HepG2 (cell line): ENCODE measurements at regions not wholly inside any gene's neighbourhood (a gene's known extent, or its start where the extent isn't known, plus 50 kb on each side); places are given as distances from the start of the nearest gene placed in this dataset.

Source experiments
- ATAC-seq: fragments of 200-7000 bp; cut with Tn5 transposase; 3 replicates; pipeline ENCODE4 v1.9.1; 2020; ENCODE audit warnings: mild to moderate bottlenecking, moderate library complexity
- BruUV-seq: library from RNA; stranded (reverse); fragments of 400-500 nt; replicated peaks from 2 replicates; lab custom pipeline; 2021; lab: Mats Ljungman, UMichigan
- CTCF ChIA-PET: fragments of 300-600 bp; formaldehyde crosslinking; extraction: SDS; loops from one replicate; lab custom pipeline; 2021; ENCODE audit warnings: low total read pairs, inconsistent platforms, low intra/inter-chr PET ratio; lab: Yijun Ruan, JAX
- POLR2A ChIA-PET: fragments of 350-600 bp; sonication (Branson Sonifier 250); formaldehyde crosslinking; loops from one replicate; lab custom pipeline; 2020; ENCODE audit warnings: antibody characterized with exemption, inconsistent platforms; lab: Yijun Ruan, JAX
- DNase-seq: peaks from one replicate; pipeline ENCODE4 v3.0.0-alpha.2; 2015; ENCODE audit warnings: low spot score
- FAIRE-seq: peaks from 3 replicates; lab custom pipeline; 2011; peaks lifted over from hg19 to GRCh38; lab: Jason Lieb, UNC
- H2AFZ ChIP-seq: one replicate; pipeline ENCODE4 v1.6.1; 2011; ENCODE audit warnings: low read length, inconsistent platforms
- H3K27ac ChIP-seq: fragments of 300-600 bp; 3 replicates; pipeline ENCODE4 v1.8.0; 2011; ENCODE audit warnings: mixed run types, mild to moderate bottlenecking, mixed read lengths, low read length, inconsistent platforms; ENCODE audit not compliant: insufficient read depth; ENCODE audit errors: extremely low read length
- H3K27me3 ChIP-seq, 2 experiments: fragments of 200-600 bp in 1 of 2; 2 replicates in 1 of 2; 3 replicates in 1 of 2; pipeline versions ENCODE4 v1.6.0 to v1.8.0; 2011; ENCODE audit warnings: low read length in 2 of 2, mild to moderate bottlenecking in 2 of 2, moderate library complexity in 2 of 2, inconsistent platforms in 1 of 2; ENCODE audit not compliant: insufficient read depth in 2 of 2, control insufficient read depth in 1 of 2
- H3K36me3 ChIP-seq, 2 experiments: fragments of 200-600 bp in 1 of 2; replicated peaks in 1 of 2; 2 replicates in 1 of 2; 3 replicates in 1 of 2; pipeline versions ENCODE4 v1.5.1 to v1.8.0; 2011; ENCODE audit warnings: low read length in 2 of 2, inconsistent platforms in 1 of 2; ENCODE audit not compliant: insufficient read depth in 2 of 2, control insufficient read depth in 1 of 2
- H3K4me1 ChIP-seq: 2 replicates; pipeline ENCODE4 v1.5.1; 2012; ENCODE audit warnings: low read length, inconsistent platforms; ENCODE audit not compliant: insufficient read depth
- H3K4me2 ChIP-seq: 2 replicates; pipeline ENCODE4 v1.6.0; 2011; ENCODE audit warnings: low read depth, low read length, inconsistent platforms
- H3K4me3 ChIP-seq, 3 experiments: fragments of 200-600 bp in 1 of 3; sonication (generic), shearing (Covaris generic) in 1 of 3; replicated peaks in 1 of 3; 2 replicates each; pipeline ENCODE4 v1.5.1; 2011 to 2016; ENCODE audit warnings: low read length in 3 of 3, inconsistent platforms in 2 of 3, low read depth in 2 of 3, mild to moderate bottlenecking in 2 of 3, control low read depth in 1 of 3, mixed read lengths in 1 of 3; ENCODE audit not compliant: insufficient read depth in 1 of 3
- H3K79me2 ChIP-seq: one replicate; pipeline ENCODE4 v1.6.1; 2011; ENCODE audit warnings: low read length, inconsistent platforms; ENCODE audit not compliant: insufficient read depth
- H3K9ac ChIP-seq: 2 replicates; pipeline ENCODE4 v1.6.0; 2011; ENCODE audit warnings: mild to moderate bottlenecking, low read depth, low read length, inconsistent platforms; ENCODE audit not compliant: insufficient read depth
- H3K9me3 ChIP-seq: 2 replicates; pipeline ENCODE4 v1.5.1; 2012; ENCODE audit warnings: mild to moderate bottlenecking, low read length
- H4K20me1 ChIP-seq: 2 replicates; pipeline ENCODE4 v1.6.0; 2011; ENCODE audit warnings: inconsistent platforms, mild to moderate bottlenecking, low read length, moderate library complexity; ENCODE audit not compliant: insufficient read depth
- FOXC1 ChIP-seq: sonication (generic); formaldehyde crosslinking; IDR thresholded peaks from 2 replicates; pipeline ENCODE4 v1.8.0; 2022; ENCODE audit warnings: mild to moderate bottlenecking, missing genetic modification reagents, borderline replicate concordance
- JUND ChIP-seq: sonication (generic); formaldehyde crosslinking; IDR thresholded peaks from 2 replicates; pipeline ENCODE4 v1.8.0; 2022; ENCODE audit warnings: mild to moderate bottlenecking, missing genetic modification reagents
- LCORL ChIP-seq, 2 experiments: fragments of 450-650 bp in 1 of 2; sonication (generic) in 1 of 2; formaldehyde crosslinking in 1 of 2; IDR thresholded peaks; 2 replicates each; pipeline versions ENCODE4 v1.5.0 to v1.6.1; 2017 to 2020; ENCODE audit warnings: antibody characterized with exemption in 1 of 2, missing genetic modification reagents in 1 of 2
- MATR3 ChIP-seq: sonication (generic); formaldehyde crosslinking; IDR thresholded peaks from 2 replicates; pipeline ENCODE4 v1.4.0; 2020; ENCODE audit warnings: missing genetic modification reagents
- STAG1 ChIP-seq: sonication (generic); formaldehyde crosslinking; IDR thresholded peaks from 2 replicates; pipeline ENCODE4 v1.4.0; 2020; ENCODE audit warnings: missing genetic modification reagents
- ZNF12 ChIP-seq: sonication (generic); formaldehyde crosslinking; IDR thresholded peaks from 2 replicates; pipeline ENCODE4 v1.5.0; 2020; ENCODE audit warnings: missing genetic modification reagents
- WGBS: methylation state at CpG from one replicate; pipeline ENCODE4 v1.1.6; 2017; ENCODE audit warnings: low lambda C conversion rate; 5-methylcytosine and 5-hydroxymethylcytosine counted together
- in situ Hi-C: cut with HindIII; loops from 2 replicates; pipeline ENCODE4 v1.10.0; 2017; ENCODE audit warnings: low pct_unique_long_range_greater_than_20kb; ENCODE audit not compliant: extremely low pct_ligation_motif_present
- intact Hi-C: fragments of 100-400 bp; cut with micrococcal nuclease; formaldehyde crosslinking; loops from one replicate; pipeline ENCODE4 v1.10.0; 2022; ENCODE audit not compliant: unreplicated experiment
- TF ChIP-seq, protein P1 (sequence below): sonication (generic); formaldehyde crosslinking; IDR thresholded peaks from 2 replicates; pipeline ENCODE4 v1.5.0; 2020; ENCODE audit warnings: mild to moderate bottlenecking, missing genetic modification reagents
- TF ChIP-seq, protein P2 (sequence below): sonication (generic); formaldehyde crosslinking; IDR thresholded peaks from 2 replicates; pipeline ENCODE4 v1.9.0; 2021; ENCODE audit warnings: missing genetic modification reagents, borderline replicate concordance

DNA sequence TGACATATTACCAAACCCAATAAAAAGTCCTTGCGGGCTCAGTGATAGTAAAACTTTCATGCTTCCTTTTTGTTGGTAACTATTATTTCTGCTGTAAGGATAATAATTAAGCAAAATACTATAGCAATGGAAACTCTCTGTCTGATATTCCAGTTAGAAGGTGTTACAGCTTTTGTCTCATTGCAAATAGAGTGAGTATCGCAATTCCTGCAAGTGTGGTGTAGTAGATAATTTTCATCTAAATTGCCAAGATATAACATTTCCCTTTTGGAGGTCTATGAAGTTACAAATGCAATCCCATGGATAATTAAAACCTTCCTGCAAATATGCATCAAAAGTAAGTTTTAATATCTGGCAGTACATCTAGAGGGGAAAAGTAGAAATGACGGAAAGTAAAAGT lies 88.7 kb upstream of the CD93 start:
- H3K36me3 ChIP-seq, result no peaks in the 10 kb centered on the region
- H3K9ac ChIP-seq, result no peak overlapping the region
- in situ Hi-C loops (no loop called here), intact Hi-C loops (no loop called here)
- DNase-seq (no peak), FAIRE-seq (no peak), ATAC-seq (no peak)
- H4K20me1 ChIP-seq, result no peaks in the 10 kb centered on the region
- no peak overlapping the region for H3K4me3 ChIP-seq
- no TSS peak for BruUV-seq
- no peaks in the 10 kb centered on the region for H3K27me3 ChIP-seq
- CTCF ChIA-PET, result no interaction called here
- WGBS, result 50% methylated on average over 3 of the region's 3 CpGs
- TF ChIP-seq, protein P1, sequence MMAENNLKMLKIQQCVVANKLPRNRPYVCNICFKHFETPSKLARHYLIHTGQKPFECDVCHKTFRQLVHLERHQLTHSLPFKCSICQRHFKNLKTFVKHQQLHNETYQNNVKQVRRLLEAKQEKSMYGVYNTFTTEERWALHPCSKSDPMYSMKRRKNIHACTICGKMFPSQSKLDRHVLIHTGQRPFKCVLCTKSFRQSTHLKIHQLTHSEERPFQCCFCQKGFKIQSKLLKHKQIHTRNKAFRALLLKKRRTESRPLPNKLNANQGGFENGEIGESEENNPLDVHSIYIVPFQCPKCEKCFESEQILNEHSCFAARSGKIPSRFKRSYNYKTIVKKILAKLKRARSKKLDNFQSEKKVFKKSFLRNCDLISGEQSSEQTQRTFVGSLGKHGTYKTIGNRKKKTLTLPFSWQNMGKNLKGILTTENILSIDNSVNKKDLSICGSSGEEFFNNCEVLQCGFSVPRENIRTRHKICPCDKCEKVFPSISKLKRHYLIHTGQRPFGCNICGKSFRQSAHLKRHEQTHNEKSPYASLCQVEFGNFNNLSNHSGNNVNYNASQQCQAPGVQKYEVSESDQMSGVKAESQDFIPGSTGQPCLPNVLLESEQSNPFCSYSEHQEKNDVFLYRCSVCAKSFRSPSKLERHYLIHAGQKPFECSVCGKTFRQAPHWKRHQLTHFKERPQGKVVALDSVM (CRISPR knock-in tag), result no peak
- TF ChIP-seq FOXC1, result no peak
- TF ChIP-seq MATR3 (CRISPR knock-in tag), result no peak
- no peak for TF ChIP-seq ZNF12 (CRISPR knock-in tag)
- no peak for TF ChIP-seq STAG1 (CRISPR knock-in tag)
- TF ChIP-seq, protein P2, sequence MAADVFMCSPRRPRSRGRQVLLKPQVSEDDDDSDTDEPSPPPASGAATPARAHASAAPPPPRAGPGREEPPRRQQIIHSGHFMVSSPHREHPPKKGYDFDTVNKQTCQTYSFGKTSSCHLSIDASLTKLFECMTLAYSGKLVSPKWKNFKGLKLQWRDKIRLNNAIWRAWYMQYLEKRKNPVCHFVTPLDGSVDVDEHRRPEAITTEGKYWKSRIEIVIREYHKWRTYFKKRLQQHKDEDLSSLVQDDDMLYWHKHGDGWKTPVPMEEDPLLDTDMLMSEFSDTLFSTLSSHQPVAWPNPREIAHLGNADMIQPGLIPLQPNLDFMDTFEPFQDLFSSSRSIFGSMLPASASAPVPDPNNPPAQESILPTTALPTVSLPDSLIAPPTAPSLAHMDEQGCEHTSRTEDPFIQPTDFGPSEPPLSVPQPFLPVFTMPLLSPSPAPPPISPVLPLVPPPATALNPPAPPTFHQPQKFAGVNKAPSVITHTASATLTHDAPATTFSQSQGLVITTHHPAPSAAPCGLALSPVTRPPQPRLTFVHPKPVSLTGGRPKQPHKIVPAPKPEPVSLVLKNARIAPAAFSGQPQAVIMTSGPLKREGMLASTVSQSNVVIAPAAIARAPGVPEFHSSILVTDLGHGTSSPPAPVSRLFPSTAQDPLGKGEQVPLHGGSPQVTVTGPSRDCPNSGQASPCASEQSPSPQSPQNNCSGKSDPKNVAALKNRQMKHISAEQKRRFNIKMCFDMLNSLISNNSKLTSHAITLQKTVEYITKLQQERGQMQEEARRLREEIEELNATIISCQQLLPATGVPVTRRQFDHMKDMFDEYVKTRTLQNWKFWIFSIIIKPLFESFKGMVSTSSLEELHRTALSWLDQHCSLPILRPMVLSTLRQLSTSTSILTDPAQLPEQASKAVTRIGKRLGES, result no peak
- TF ChIP-seq LCORL (IDR thresholded peaks at IDR 0.05), result no peak
- TF ChIP-seq LCORL (CRISPR knock-in tag; IDR thresholded peaks at IDR 0.05), result no peak
- no peak for TF ChIP-seq JUND (CRISPR knock-in tag)
- no peaks in the 10 kb centered on the region for H3K4me1 ChIP-seq
- no peaks in the 10 kb centered on the region for H3K79me2 ChIP-seq
- H3K27ac ChIP-seq, result no peak overlapping the region
- POLR2A ChIA-PET, result no interaction called here
- H2AFZ ChIP-seq, result no peak overlapping the region
- H3K4me2 ChIP-seq, result no peak overlapping the region
- no peaks in the 10 kb centered on the region for H3K9me3 ChIP-seq
